Esophagus squamous epithelium (tissue), 4 donors: ENCODE measurements at regions not wholly inside any gene's neighbourhood (a gene's known extent, or its start where the extent isn't known, plus 50 kb on each side); places are given as distances from the start of the nearest gene placed in this dataset.
"Not testable (repeated sequence)": the region's sequence is repeated elsewhere in the genome, so short reads cannot be mapped to it uniquely, and the experiment has no call there.

ENCODE experiments used
- POLR2A ChIP-seq, 4 donors: fragments of 450-650 bp; IDR thresholded peaks; one replicate each; pipeline ENCODE4 v1.6.1; 2017; ENCODE audit warnings: antibody characterized with exemption in 4 of 4, mild to moderate bottlenecking in 4 of 4, moderate library complexity in 3 of 4
- TF ChIP-seq, protein P1 (sequence below), 6 experiments: fragments of 450-650 bp in 4 of 6; fragments of 200-600 bp in 2 of 6; sonication (generic) in 2 of 6; IDR thresholded peaks; one replicate each; pipeline ENCODE4 v1.5.1; 2016 to 2019; ENCODE audit warnings: antibody characterized with exemption in 6 of 6, mild to moderate bottlenecking in 4 of 6, moderate library complexity in 4 of 6

DNA sequence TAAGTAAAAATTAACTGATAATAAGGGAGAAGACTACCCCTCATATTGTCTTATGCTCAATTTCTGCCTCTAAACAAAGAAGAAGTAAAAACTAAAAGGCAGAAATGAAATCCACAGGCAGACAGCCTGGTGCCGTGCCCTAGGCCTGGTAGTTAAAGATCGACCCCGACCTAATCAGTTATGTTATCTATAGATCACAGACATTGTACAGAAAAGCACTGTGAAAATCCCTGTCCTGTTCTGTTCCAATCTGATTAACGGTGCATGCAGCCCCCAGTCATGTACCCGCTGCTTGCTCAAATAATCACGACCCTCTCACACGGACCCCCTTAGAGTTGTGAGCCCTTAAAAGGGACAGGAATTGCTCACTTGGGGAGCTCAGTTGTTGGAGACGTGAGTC, 465.9 kb downstream of the TRAM1L1 start:
- TF ChIP-seq, protein P1, sequence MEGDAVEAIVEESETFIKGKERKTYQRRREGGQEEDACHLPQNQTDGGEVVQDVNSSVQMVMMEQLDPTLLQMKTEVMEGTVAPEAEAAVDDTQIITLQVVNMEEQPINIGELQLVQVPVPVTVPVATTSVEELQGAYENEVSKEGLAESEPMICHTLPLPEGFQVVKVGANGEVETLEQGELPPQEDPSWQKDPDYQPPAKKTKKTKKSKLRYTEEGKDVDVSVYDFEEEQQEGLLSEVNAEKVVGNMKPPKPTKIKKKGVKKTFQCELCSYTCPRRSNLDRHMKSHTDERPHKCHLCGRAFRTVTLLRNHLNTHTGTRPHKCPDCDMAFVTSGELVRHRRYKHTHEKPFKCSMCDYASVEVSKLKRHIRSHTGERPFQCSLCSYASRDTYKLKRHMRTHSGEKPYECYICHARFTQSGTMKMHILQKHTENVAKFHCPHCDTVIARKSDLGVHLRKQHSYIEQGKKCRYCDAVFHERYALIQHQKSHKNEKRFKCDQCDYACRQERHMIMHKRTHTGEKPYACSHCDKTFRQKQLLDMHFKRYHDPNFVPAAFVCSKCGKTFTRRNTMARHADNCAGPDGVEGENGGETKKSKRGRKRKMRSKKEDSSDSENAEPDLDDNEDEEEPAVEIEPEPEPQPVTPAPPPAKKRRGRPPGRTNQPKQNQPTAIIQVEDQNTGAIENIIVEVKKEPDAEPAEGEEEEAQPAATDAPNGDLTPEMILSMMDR (IDR thresholded peaks at IDR 0.05), result not testable (repeated sequence)
- not testable (repeated sequence) for TF ChIP-seq POLR2A (IDR thresholded peaks at IDR 0.05)
